Heart left ventricle (tissue), 16 donors: ENCODE measurements at regions not wholly inside any gene's neighbourhood (a gene's known extent, or its start where the extent isn't known, plus 50 kb on each side); places are given as distances from the start of the nearest gene placed in this dataset.

ENCODE experiments used
- ATAC-seq, 4 donors: fragments of 200-7000 bp; cut with Tn5 transposase; one replicate each; pipeline ENCODE4 v1.9.1; 2020 to 2022; ENCODE audit warnings: moderate library complexity in 4 of 4, mild to moderate bottlenecking in 3 of 4, moderate number of reproducible peaks in 1 of 4
- DNase-seq, 5 donors: peaks; one replicate each; pipeline ENCODE4 v3.0.0-alpha.2; 2020
- H3K27ac ChIP-seq, 12 donors: fragments of 200-600 bp; sonication (generic) in 4 of 12; one replicate each; pipeline versions ENCODE4 v1.5.0 to v1.8.0; 2016 to 2022; ENCODE audit warnings: mild to moderate bottlenecking in 2 of 12
- H3K27me3 ChIP-seq, 9 donors: fragments of 200-600 bp; sonication (generic) in 2 of 9; one replicate each; pipeline versions ENCODE4 v1.5.1 to v1.8.0; 2016 to 2022; ENCODE audit warnings: mild to moderate bottlenecking in 3 of 9
- H3K36me3 ChIP-seq, 9 donors: fragments of 200-600 bp; sonication (generic) in 2 of 9; one replicate each; pipeline versions ENCODE4 v1.5.0 to v1.8.0; 2018 to 2022; ENCODE audit warnings: mild to moderate bottlenecking in 2 of 9
- H3K4me1 ChIP-seq, 12 donors: fragments of 200-600 bp; sonication (generic) in 4 of 12; one replicate each; pipeline versions ENCODE4 v1.5.0 to v1.8.0; 2016 to 2022; ENCODE audit warnings: mild to moderate bottlenecking in 3 of 12
- H3K4me3 ChIP-seq, 12 donors: fragments of 200-600 bp; sonication (generic) in 4 of 12; one replicate each; pipeline versions ENCODE4 v1.5.0 to v1.8.0; 2017 to 2022; ENCODE audit warnings: mild to moderate bottlenecking in 9 of 12, moderate library complexity in 4 of 12
- H3K9me3 ChIP-seq, 12 donors: fragments of 200-600 bp; sonication (generic) in 4 of 12; one replicate each; pipeline versions ENCODE4 v1.5.0 to v1.8.0; 2016 to 2022; ENCODE audit warnings: mild to moderate bottlenecking in 1 of 12
- CTCF ChIP-seq, 12 donors: fragments of 200-600 bp; sonication (generic) in 4 of 12; IDR thresholded peaks; one replicate each; pipeline versions ENCODE4 v1.5.0 to v1.8.0; 2018 to 2022; ENCODE audit warnings: antibody characterized with exemption in 12 of 12, mild to moderate bottlenecking in 5 of 12
- POLR2A ChIP-seq, 2 donors: fragments of 450-650 bp; IDR thresholded peaks; one replicate each; pipeline ENCODE4 v1.6.1; 2017; ENCODE audit warnings: antibody characterized with exemption in 2 of 2, mild to moderate bottlenecking in 2 of 2, moderate library complexity in 2 of 2
- WGBS, 4 donors: extraction: QIAGEN DNeasy Blood & Tissue Kit in 2 of 4; methylation state at CpG; one replicate each; pipeline versions ENCODE4 v1.1.5 to v1.1.7; 2013 to 2018; 5-methylcytosine and 5-hydroxymethylcytosine counted together
- intact Hi-C, 10 donors: fragments of 100-400 bp; cut with DNase I; formaldehyde crosslinking; loops; one replicate each; pipeline versions ENCODE4 v1.11.1 to v1.14.2; 2022
- donor health status: ischemic (EF 13 %, LVEDD 7.1; RV severe dilation, severe dysfunction).
- donor health status: healthy with polysubstance abuse.
- donor health status: DM: no; HTN: yes; CAD: no.
- donor health status: DM: no; HTN: no; CAD: no.
- donor health status: ischemic (EF 25% LVEDD 6.9; RV normal size, moderate dysfunction).
- donor health status: ischemic (EF 25% LVEDD 5.7; RV mildly dilated, moderate dysfunction).
- donor health status: healthy.
- donor health status: DM: yes; HTN: yes; CAD: no.
- donor health status: ischemic (EF 35%, LVEDD 5.7; RV mildly dilated, moderate dysfunction).
- donor health status: nonischemic (EF 11% LVEDD 7.7; RV severe dilation, severe dysfunction).
- donor health status: DM: yes; HTN: yes; CAD: no.
- donor health status: PGD.
- donor health status: ischemic (EF 29% LVEDD 5.4; RV normal size, mild dysfunction).
- donor health status: nonischemic (EF 23%, LVEDD 6.1; RV moderate dilation, normal function).

DNA sequence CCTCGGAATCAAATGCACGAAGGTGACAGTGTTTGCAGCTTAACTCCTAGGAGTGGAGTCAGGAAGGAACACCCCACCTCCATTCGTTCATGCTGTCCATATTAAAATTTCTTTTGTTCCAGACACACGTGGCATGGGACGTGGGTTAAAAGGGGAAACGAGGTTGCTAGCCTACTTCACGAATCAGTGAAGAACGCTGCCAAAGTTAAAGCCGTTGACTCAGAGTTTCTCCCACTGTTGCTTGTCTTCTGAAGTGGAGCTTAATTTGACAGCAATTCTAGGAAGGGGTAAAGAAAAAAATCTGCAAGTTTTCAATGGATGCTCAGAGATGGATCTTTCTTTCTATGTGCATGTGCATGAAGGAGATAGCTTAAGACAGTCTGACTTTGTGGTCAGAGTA is 499.1 kb downstream of the CD83 start:
- no peak overlapping the region for H3K27ac ChIP-seq

GRCh38 chr6:14618759-14619418 is 501.3 kb downstream of the CD83 start:
- whole genome bisulfite sequencing, 4 donors = 92 to 93% (median 92%) methylated on average over 7 to 10 of the region's 10 CpGs
- H3K27me3 ChIP-seq = no peaks in the 10 kb centered on the region
- intact Hi-C loops = no loop called here
- peaks cover 0 to 16% (median 8%) of the 10 kb centered on the region in 12 donors for H3K9me3 ChIP-seq
- H3K36me3 ChIP-seq = no peaks in the 10 kb centered on the region
- DNase-seq = no peak
- H3K4me1 ChIP-seq = peaks cover 0 to 23% (median 5%) of the 10 kb centered on the region in 12 donors
- TF ChIP-seq POLR2A (IDR thresholded peaks at IDR 0.05) (no peak), CTCF (IDR thresholded peaks at IDR 0.05) (no peak)
- H3K4me3 ChIP-seq = no peak overlapping the region
- ATAC-seq = peak in 1 of 4 donors; percentile 7
- no peak overlapping the region for H3K27ac ChIP-seq

More for the DNA sequence above, 499.1 kb downstream of the CD83 start:
- peak in 2 of 4 donors; percentile 34 to 43 for ATAC-seq
- DNase-seq = no peak
- H3K4me3 ChIP-seq = no peak overlapping the region
- H3K36me3 ChIP-seq = no peaks in the 10 kb centered on the region
- TF ChIP-seq POLR2A (IDR thresholded peaks at IDR 0.05) = no peak
- no peaks in the 10 kb centered on the region for H3K27me3 ChIP-seq
- intact Hi-C loops = no loop called here
- H3K9me3 ChIP-seq = peaks cover 0 to 16% (median 8%) of the 10 kb centered on the region in 12 donors
- peaks cover 0 to 11% (median 5%) of the 10 kb centered on the region in 12 donors for H3K4me1 ChIP-seq
- WGBS, 4 donors = 64 to 72% (median 68%) methylated on average over 9 of the region's 9 CpGs

GRCh38 chr6:14619419-14619781 is 501.8 kb downstream of the CD83 start:
- Histone ChIP-seq H3K36me3 (no peaks in the 10 kb centered on the region), H3K27me3 (no peaks in the 10 kb centered on the region), H3K4me1 (peaks cover 0 to 23% (median 5%) of the 10 kb centered on the region in 12 donors), H3K27ac (no peak overlapping the region), H3K9me3 (peaks cover 0 to 16% (median 8%) of the 10 kb centered on the region in 12 donors), H3K4me3 (no peak overlapping the region)
- ATAC-seq (peak in 3 of 4 donors; percentile 30 to 68 (median 58)), DNase-seq (peak in 3 of 5 donors; percentile 32 to 57 (median 48))
- WGBS, 4 donors = 28 to 48% (median 44%) methylated on average over 5 to 7 of the region's 7 CpGs
- TF ChIP-seq POLR2A (IDR thresholded peaks at IDR 0.05) (no peak), CTCF (IDR thresholded peaks at IDR 0.05) (no peak)
- intact Hi-C loops = no loop called here

GRCh38 chr6:14620522-14620921 is 502.9 kb downstream of the CD83 start:
- no peak for DNase-seq
- ATAC-seq = no peak
- intact Hi-C loops = no loop called here
- no peaks in the 10 kb centered on the region for H3K27me3 ChIP-seq
- H3K4me1 ChIP-seq = peaks cover 0 to 23% (median 5%) of the 10 kb centered on the region in 12 donors
- H3K9me3 ChIP-seq = peaks cover 0 to 11% (median 6%) of the 10 kb centered on the region in 12 donors
- WGBS, 4 donors = 77 to 87% (median 84%) methylated on average over 7 to 9 of the region's 9 CpGs
- no peak overlapping the region for H3K27ac ChIP-seq
- H3K36me3 ChIP-seq = no peaks in the 10 kb centered on the region
- H3K4me3 ChIP-seq = no peak overlapping the region
- TF ChIP-seq POLR2A (IDR thresholded peaks at IDR 0.05) (no peak), CTCF (IDR thresholded peaks at IDR 0.05) (no peak)
